B cell (primary cell): ENCODE measurements at regions not wholly inside any gene's neighbourhood (a gene's known extent, or its start where the extent isn't known, plus 50 kb on each side); places are given as distances from the start of the nearest gene placed in this dataset.

ENCODE experiments used
- ATAC-seq: fragments of 200-7000 bp; cut with Tn5 transposase; one replicate; pipeline ENCODE4 v1.10.0; 2021; ENCODE audit warnings: low read depth, mild to moderate bottlenecking, moderate number of reproducible peaks, moderate library complexity
- CTCF ChIA-PET: fragments of 350-600 bp; sonication (Branson Sonifier 250); formaldehyde crosslinking; loops from one replicate; lab custom pipeline; 2021; ENCODE audit warnings: antibody characterized with exemption, inconsistent platforms; lab: Charles Lee
- POLR2A ChIA-PET: fragments of 350-600 bp; sonication (Branson Sonifier 250); formaldehyde crosslinking; loops from one replicate; lab custom pipeline; 2021; ENCODE audit warnings: antibody characterized with exemption; lab: Charles Lee
- DNase-seq: peaks from one replicate; pipeline ENCODE4 v3.0.0; 2013
- H2AFZ ChIP-seq: 2 replicates; pipeline ENCODE4 v1.6.1; 2012; ENCODE audit warnings: mild to moderate bottlenecking, low read depth, low read length; ENCODE audit not compliant: insufficient read depth, poor library complexity, severe bottlenecking
- H3K27ac ChIP-seq, 2 donors: 1 replicate in 1 of 2; 2 replicates in 1 of 2; pipeline ENCODE4 v1.5.1; 2012 to 2013; ENCODE audit warnings: low read length in 2 of 2, mild to moderate bottlenecking in 2 of 2, moderate library complexity in 1 of 2
- H3K27me3 ChIP-seq, 4 experiments: fragments of 200-600 bp in 1 of 4; sonication (generic) in 1 of 4; replicated peaks in 1 of 4; 1 replicate in 2 of 4; 2 replicates in 2 of 4; pipeline versions ENCODE4 v1.6.1 to v1.7.0; 2013 to 2016; ENCODE audit warnings: low read length in 3 of 4, mild to moderate bottlenecking in 2 of 4, mixed read lengths in 1 of 4, moderate library complexity in 1 of 4; ENCODE audit not compliant: insufficient read depth in 4 of 4, control insufficient read depth in 3 of 4; ENCODE audit errors: control extremely low read depth in 1 of 4
- H3K36me3 ChIP-seq, 2 experiments: replicated peaks in 1 of 2; 1 replicate in 1 of 2; 2 replicates in 1 of 2; pipeline versions ENCODE4 v1.6.1 to v1.7.1; 2013; ENCODE audit warnings: low read length in 1 of 2; ENCODE audit not compliant: insufficient read depth in 2 of 2, control insufficient read depth in 1 of 2; ENCODE audit errors: control extremely low read depth in 1 of 2, extremely low read depth in 1 of 2
- H3K4me1 ChIP-seq, 2 donors: fragments of 200-600 bp in 1 of 2; sonication (generic) in 1 of 2; 1 replicate in 1 of 2; 2 replicates in 1 of 2; pipeline versions ENCODE4 v1.5.1 to v1.6.1; 2013 to 2017; ENCODE audit warnings: low read length in 2 of 2; ENCODE audit not compliant: control insufficient read depth in 2 of 2, insufficient read depth in 2 of 2
- H3K4me2 ChIP-seq: replicated peaks from 2 replicates; pipeline ENCODE3; 2012; ENCODE audit warnings: mild to moderate bottlenecking, low read depth, low read length; ENCODE audit not compliant: poor library complexity, severe bottlenecking
- H3K4me3 ChIP-seq, 5 experiments: fragments of 200-600 bp in 1 of 5; sonication (generic) in 1 of 5; 1 replicate in 3 of 5; 2 replicates in 2 of 5; pipeline versions ENCODE4 v1.5.1 to v1.7.0; 2011 to 2016; ENCODE audit warnings: low read length in 4 of 5, mild to moderate bottlenecking in 4 of 5, low read depth in 2 of 5, control low read depth in 1 of 5, moderate library complexity in 1 of 5; ENCODE audit not compliant: insufficient read depth in 1 of 5; ENCODE audit errors: control extremely low read depth in 1 of 5, extremely low read depth in 1 of 5
- H3K79me2 ChIP-seq: fragments of 200-600 bp; sonication (generic); one replicate; pipeline ENCODE4 v1.6.0; 2016; ENCODE audit warnings: low read length; ENCODE audit not compliant: control insufficient read depth, insufficient read depth
- H3K9ac ChIP-seq: fragments of 200-600 bp; sonication (generic); 2 replicates; pipeline ENCODE4 v1.6.1; 2017; ENCODE audit warnings: mild to moderate bottlenecking, low read length, moderate library complexity
- H3K9me3 ChIP-seq, 3 donors: one replicate each; pipeline versions ENCODE4 v1.6.1 to v1.7.1; 2013; ENCODE audit warnings: low read length in 2 of 3; ENCODE audit not compliant: control insufficient read depth in 2 of 3, insufficient read depth in 1 of 3; ENCODE audit errors: control extremely low read depth in 1 of 3
- H4K20me1 ChIP-seq: 2 replicates; pipeline ENCODE4 v1.6.0; 2012; ENCODE audit warnings: mild to moderate bottlenecking, low read length; ENCODE audit not compliant: insufficient read depth, control insufficient read depth, poor library complexity, severe bottlenecking
- H3K27ac Mint-ChIP-seq: one replicate; pipeline ENCODE4 v1.8.0; 2021; ENCODE audit warnings: mixed read lengths
- H3K27me3 Mint-ChIP-seq: one replicate; pipeline ENCODE4 v1.8.0; 2021; ENCODE audit warnings: mixed read lengths
- H3K4me1 Mint-ChIP-seq: one replicate; pipeline ENCODE4 v1.8.0; 2021; ENCODE audit warnings: mixed read lengths
- H3K4me3 Mint-ChIP-seq: one replicate; pipeline ENCODE4 v1.8.0; 2021; ENCODE audit warnings: mixed read lengths
- H3K9me3 Mint-ChIP-seq: one replicate; pipeline ENCODE4 v1.8.0; 2022; ENCODE audit warnings: mixed read lengths; ENCODE audit not compliant: insufficient read depth
- EZH2 ChIP-seq: IDR thresholded peaks from 2 replicates; pipeline ENCODE4 v1.6.1; 2012; ENCODE audit warnings: borderline replicate concordance, low read depth, mild to moderate bottlenecking, moderate library complexity, low read length; ENCODE audit not compliant: insufficient read depth, poor library complexity, severe bottlenecking
- WGBS: methylation state at CpG from one replicate; pipeline ENCODE4 v1.1.5; 2013; ENCODE audit warnings: missing lambda C conversion rate; ENCODE audit not compliant: insufficient coverage; 5-methylcytosine and 5-hydroxymethylcytosine counted together
- intact Hi-C: fragments of 100-400 bp; cut with micrococcal nuclease; formaldehyde crosslinking; loops from one replicate; pipeline ENCODE4 v1.10.0; 2022
- TF ChIP-seq, protein P1 (sequence below): fragments of 200-600 bp; IDR thresholded peaks from one replicate; pipeline ENCODE4 v1.8.0; 2022; ENCODE audit warnings: antibody characterized with exemption, mild to moderate bottlenecking

DNA sequence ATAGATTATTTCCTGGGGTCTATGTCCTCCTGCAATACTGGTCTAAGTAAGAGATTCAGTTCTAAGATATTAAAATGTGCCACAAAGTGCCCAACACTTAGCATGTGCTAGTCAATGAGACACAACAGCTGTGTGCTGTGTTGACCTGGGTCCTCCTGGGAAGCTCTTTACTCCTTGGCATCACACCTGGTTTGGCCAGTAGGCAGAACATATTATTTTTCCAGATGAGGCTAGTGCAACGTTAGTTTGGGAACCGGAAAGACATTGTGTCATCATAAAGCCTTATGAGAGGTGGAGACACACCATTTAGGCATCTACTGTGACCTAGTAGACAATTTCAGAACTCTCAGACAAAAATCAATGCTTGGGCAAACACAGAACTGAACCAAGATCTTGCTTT, 197.8 kb downstream of the MID1IP1 start:
- CTCF ChIA-PET = no interaction called here
- no peaks in the 10 kb centered on the region for H3K4me1 Mint-ChIP-seq
- DNase-seq (no peak), ATAC-seq (no peak)
- no peak overlapping the region for H3K27ac ChIP-seq
- no peak overlapping the region for H3K9ac ChIP-seq
- no peaks in the 10 kb centered on the region for H3K4me1 ChIP-seq
- H3K4me3 ChIP-seq = no peak overlapping the region
- no peaks in the 10 kb centered on the region for H3K27me3 Mint-ChIP-seq
- no peaks in the 10 kb centered on the region for H3K9me3 ChIP-seq
- TF ChIP-seq EZH2 = no peak
- TF ChIP-seq, protein P1, sequence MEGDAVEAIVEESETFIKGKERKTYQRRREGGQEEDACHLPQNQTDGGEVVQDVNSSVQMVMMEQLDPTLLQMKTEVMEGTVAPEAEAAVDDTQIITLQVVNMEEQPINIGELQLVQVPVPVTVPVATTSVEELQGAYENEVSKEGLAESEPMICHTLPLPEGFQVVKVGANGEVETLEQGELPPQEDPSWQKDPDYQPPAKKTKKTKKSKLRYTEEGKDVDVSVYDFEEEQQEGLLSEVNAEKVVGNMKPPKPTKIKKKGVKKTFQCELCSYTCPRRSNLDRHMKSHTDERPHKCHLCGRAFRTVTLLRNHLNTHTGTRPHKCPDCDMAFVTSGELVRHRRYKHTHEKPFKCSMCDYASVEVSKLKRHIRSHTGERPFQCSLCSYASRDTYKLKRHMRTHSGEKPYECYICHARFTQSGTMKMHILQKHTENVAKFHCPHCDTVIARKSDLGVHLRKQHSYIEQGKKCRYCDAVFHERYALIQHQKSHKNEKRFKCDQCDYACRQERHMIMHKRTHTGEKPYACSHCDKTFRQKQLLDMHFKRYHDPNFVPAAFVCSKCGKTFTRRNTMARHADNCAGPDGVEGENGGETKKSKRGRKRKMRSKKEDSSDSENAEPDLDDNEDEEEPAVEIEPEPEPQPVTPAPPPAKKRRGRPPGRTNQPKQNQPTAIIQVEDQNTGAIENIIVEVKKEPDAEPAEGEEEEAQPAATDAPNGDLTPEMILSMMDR = no peak
- no peak overlapping the region for H2AFZ ChIP-seq
- no peaks in the 10 kb centered on the region for H3K27me3 ChIP-seq
- POLR2A ChIA-PET = no interaction called here
- intact Hi-C loops = no loop called here
- H3K4me2 ChIP-seq = no peak overlapping the region
- no CpG with 5 or more reads among the region's 2 CpGs for WGBS
- H3K79me2 ChIP-seq = no peaks in the 10 kb centered on the region
- H3K27ac Mint-ChIP-seq = no peak overlapping the region
- H3K4me3 Mint-ChIP-seq = no peak overlapping the region
- H3K36me3 ChIP-seq = no peaks in the 10 kb centered on the region
- no peaks in the 10 kb centered on the region for H3K9me3 Mint-ChIP-seq
- no peaks in the 10 kb centered on the region for H4K20me1 ChIP-seq

DNA sequence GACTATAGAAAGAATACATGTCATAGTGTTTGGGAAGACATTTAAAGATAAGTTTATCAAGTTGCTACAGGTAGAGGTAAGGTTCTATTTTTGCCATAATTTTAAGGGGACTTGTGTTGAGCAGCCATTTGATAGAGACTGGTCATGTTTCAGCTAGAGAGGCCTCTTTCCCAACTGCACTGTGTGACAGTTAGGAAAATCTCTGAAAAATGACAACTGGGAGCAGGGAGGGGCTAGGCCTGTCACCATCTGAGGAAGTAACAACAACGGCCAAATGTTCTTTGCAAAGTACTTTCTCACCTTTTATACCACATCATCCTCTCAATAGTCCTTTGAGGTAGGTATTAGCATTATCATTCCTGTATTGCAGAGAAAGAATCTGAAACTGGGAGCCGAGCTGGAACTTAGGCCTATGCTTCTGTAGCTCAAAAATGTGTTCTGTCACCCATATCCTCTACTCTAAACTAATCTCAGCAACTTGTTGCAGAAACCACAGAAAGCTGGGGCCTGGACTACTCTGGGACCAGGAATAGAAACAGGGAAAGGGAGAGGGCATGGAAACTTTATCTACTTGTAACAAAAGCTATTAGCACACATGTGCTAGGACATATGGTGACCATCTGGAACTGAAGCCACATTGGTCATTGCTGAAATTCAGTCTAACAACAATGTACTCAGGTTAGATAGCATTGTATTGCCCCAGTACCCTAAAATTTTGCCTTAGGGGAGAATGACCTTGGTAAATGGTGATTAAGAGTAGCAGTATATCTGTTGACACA, 198.9 kb downstream of the MID1IP1 start:
- Histone ChIP-seq H4K20me1 (no peaks in the 10 kb centered on the region), H3K36me3 (no peaks in the 10 kb centered on the region), H3K9ac (no peak overlapping the region), H3K79me2 (no peaks in the 10 kb centered on the region), H3K4me1 (no peaks in the 10 kb centered on the region), H3K27me3 (no peaks in the 10 kb centered on the region), H2AFZ (no peak overlapping the region), H3K27ac (no peak overlapping the region), H3K9me3 (no peaks in the 10 kb centered on the region), H3K4me3 (no peak overlapping the region), H3K4me2 (no peak overlapping the region)
- Mint-ChIP-seq H3K27ac (no peak overlapping the region), H3K4me1 (no peaks in the 10 kb centered on the region), H3K27me3 (no peaks in the 10 kb centered on the region), H3K4me3 (no peak overlapping the region), H3K9me3 (no peaks in the 10 kb centered on the region)
- DNase-seq (no peak), ATAC-seq (no peak)
- CTCF ChIA-PET = no interaction called here
- no CpG with 5 or more reads among the region's 2 CpGs for WGBS
- intact Hi-C loops = no loop called here
- POLR2A ChIA-PET = no interaction called here
- no peak for TF ChIP-seq EZH2
- TF ChIP-seq, protein P1 = no peak
